ENCODE measurements at regions not wholly inside any gene's neighbourhood (a gene's known extent, or its start where the extent isn't known, plus 50 kb on each side); places are given as distances from the start of the nearest gene placed in this dataset.

- TF ChIP-seq ZBTB40 (IDR thresholded peaks at IDR 0.05) (no peak), ZBTB40 (CRISPR knock-in tag; IDR thresholded peaks at IDR 0.05) (no peak), KHSRP (IDR thresholded peaks at IDR 0.05) (no peak), HMG20B (CRISPR knock-in tag; IDR thresholded peaks at IDR 0.05) (no peak), RB1 (IDR thresholded peaks at IDR 0.05; ENCODE audit: low read depth) (no peak), KLF16 (IDR thresholded peaks at IDR 0.05) (no peak)
- TF ChIP-seq, protein P1, sequence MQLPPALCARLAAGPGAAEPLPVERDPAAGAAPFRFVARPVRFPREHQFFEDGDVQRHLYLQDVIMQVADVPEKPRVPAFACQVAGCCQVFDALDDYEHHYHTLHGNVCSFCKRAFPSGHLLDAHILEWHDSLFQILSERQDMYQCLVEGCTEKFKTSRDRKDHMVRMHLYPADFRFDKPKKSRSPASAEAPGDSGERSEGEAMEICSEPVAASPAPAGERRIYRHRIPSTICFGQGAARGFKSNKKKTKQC (CRISPR knock-in tag; IDR thresholded peaks at IDR 0.05) = no peak
Observed at GRCh38 chr5:82851471-82851870, 225.7 kb downstream of the TMEM167A start (continued).
